ENCODE measurements at regions not wholly inside any gene's neighbourhood (a gene's known extent, or its start where the extent isn't known, plus 50 kb on each side); places are given as distances from the start of the nearest gene placed in this dataset.

- H3K27ac Mint-ChIP-seq, result no peak overlapping the region
- ATAC-seq (no peak), DNase-seq (ENCODE audit: low spot score) (no peak)
- no peaks in the 10 kb centered on the region for H3K9me3 Mint-ChIP-seq
- H3K4me1 Mint-ChIP-seq (ENCODE audit: low read depth in 2 of 2), result peaks cover 23 to 27% of the 10 kb centered on the region in 2 donors
- H3K27me3 Mint-ChIP-seq, result no peaks in the 10 kb centered on the region
- peaks cover 4% of the 10 kb centered on the region for H3K36me3 Mint-ChIP-seq
- no peak overlapping the region for H3K4me3 Mint-ChIP-seq
These were observed 116.5 kb downstream of the SNX18 start for GRCh38 chr5:54634089-54634488.

- Mint-ChIP-seq H3K9me3 (no peaks in the 10 kb centered on the region), H3K27me3 (peaks cover 0 to 2% of the 10 kb centered on the region in 2 donors), H3K4me1 (ENCODE audit: low read depth in 2 of 2) (peaks cover 15 to 18% of the 10 kb centered on the region in 2 donors), H3K4me3 (no peak overlapping the region), H3K27ac (no peak overlapping the region), H3K36me3 (peaks cover 4% of the 10 kb centered on the region)
- ATAC-seq (no peak), DNase-seq (ENCODE audit: low spot score) (no peak)
These were observed 114.7 kb downstream of the SNX18 start for GRCh38 chr5:54632131-54632701.

GRCh38 chr5:54630738-54631359, 113.3 kb downstream of the SNX18 start:
- DNase-seq (ENCODE audit: low spot score), result no peak
- peaks cover 0 to 2% of the 10 kb centered on the region in 2 donors for H3K27me3 Mint-ChIP-seq
- no peaks in the 10 kb centered on the region for H3K9me3 Mint-ChIP-seq
- ATAC-seq, result no peak
- H3K4me1 Mint-ChIP-seq (ENCODE audit: low read depth in 2 of 2), result peaks cover 5 to 6% of the 10 kb centered on the region in 2 donors
- peaks cover 4% of the 10 kb centered on the region for H3K36me3 Mint-ChIP-seq
- H3K4me3 Mint-ChIP-seq, result no peak overlapping the region
- no peak overlapping the region for H3K27ac Mint-ChIP-seq

GRCh38 chr5:54629115-54629514, 111.6 kb downstream of the SNX18 start:
- peaks cover 0 to 2% of the 10 kb centered on the region in 2 donors for H3K27me3 Mint-ChIP-seq
- H3K4me1 Mint-ChIP-seq (ENCODE audit: low read depth in 2 of 2), result peaks cover 4 to 5% of the 10 kb centered on the region in 2 donors

GRCh38 chr5:54628050-54628449, 110.5 kb downstream of the SNX18 start:
- Mint-ChIP-seq H3K9me3 (no peaks in the 10 kb centered on the region), H3K4me3 (no peak overlapping the region), H3K27ac (peak overlapping the region in 1 of 2 donors; percentile 66), H3K36me3 (peaks cover 4% of the 10 kb centered on the region), H3K27me3 (peaks cover 0 to 2% of the 10 kb centered on the region in 2 donors), H3K4me1 (ENCODE audit: low read depth in 2 of 2) (peaks cover 4 to 5% of the 10 kb centered on the region in 2 donors)
- DNase-seq (ENCODE audit: low spot score) (no peak), ATAC-seq (no peak)

More at GRCh38 chr5:54629115-54629514, 111.6 kb downstream of the SNX18 start:
- ATAC-seq (no peak), DNase-seq (ENCODE audit: low spot score) (no peak)
- H3K27ac Mint-ChIP-seq, result no peak overlapping the region
- no peaks in the 10 kb centered on the region for H3K9me3 Mint-ChIP-seq
- peaks cover 4% of the 10 kb centered on the region for H3K36me3 Mint-ChIP-seq
- H3K4me3 Mint-ChIP-seq, result no peak overlapping the region

GRCh38 chr5:54626407-54626806, 108.8 kb downstream of the SNX18 start:
- ATAC-seq (no peak), DNase-seq (ENCODE audit: low spot score) (no peak)
- Mint-ChIP-seq H3K4me1 (ENCODE audit: low read depth in 2 of 2) (peaks cover 4 to 5% of the 10 kb centered on the region in 2 donors), H3K9me3 (no peaks in the 10 kb centered on the region), H3K27me3 (peaks cover 0 to 2% of the 10 kb centered on the region in 2 donors), H3K27ac (peak overlapping the region in 1 of 2 donors; percentile 35), H3K4me3 (no peak overlapping the region), H3K36me3 (peaks cover 4% of the 10 kb centered on the region)

- Mint-ChIP-seq H3K36me3 (peaks cover 4% of the 10 kb centered on the region), H3K27me3 (peaks cover 0 to 2% of the 10 kb centered on the region in 2 donors), H3K4me1 (ENCODE audit: low read depth in 2 of 2) (peaks cover 14 to 16% of the 10 kb centered on the region in 2 donors), H3K4me3 (no peak overlapping the region), H3K27ac (no peak overlapping the region), H3K9me3 (no peaks in the 10 kb centered on the region)
- ATAC-seq (no peak), DNase-seq (ENCODE audit: low spot score) (no peak)
These were observed 107.4 kb downstream of the SNX18 start for GRCh38 chr5:54624805-54625568.

- H3K36me3 Mint-ChIP-seq, result peaks cover 7% of the 10 kb centered on the region
- H3K4me1 Mint-ChIP-seq (ENCODE audit: low read depth in 2 of 2), result peaks cover 26 to 30% of the 10 kb centered on the region in 2 donors
- no peak overlapping the region for H3K4me3 Mint-ChIP-seq
- H3K27me3 Mint-ChIP-seq, result no peaks in the 10 kb centered on the region
- H3K9me3 Mint-ChIP-seq, result no peaks in the 10 kb centered on the region
- ATAC-seq (no peak), DNase-seq (ENCODE audit: low spot score) (no peak)
- H3K27ac Mint-ChIP-seq, result no peak overlapping the region
These were observed 104.2 kb downstream of the SNX18 start for GRCh38 chr5:54621709-54622108.

GRCh38 chr5:54621048-54621447, 103.5 kb downstream of the SNX18 start:
- no peak for DNase-seq (ENCODE audit: low spot score)
- peak overlapping the region; percentile 28 for H3K4me3 Mint-ChIP-seq
- peak overlapping the region; percentile 59 to 80 for H3K27ac Mint-ChIP-seq
- H3K27me3 Mint-ChIP-seq, result no peaks in the 10 kb centered on the region
- peaks cover 7% of the 10 kb centered on the region for H3K36me3 Mint-ChIP-seq
- H3K4me1 Mint-ChIP-seq (ENCODE audit: low read depth in 2 of 2), result peaks cover 26 to 31% of the 10 kb centered on the region in 2 donors
- H3K9me3 Mint-ChIP-seq, result no peaks in the 10 kb centered on the region
- no peak for ATAC-seq

GRCh38 chr5:54620141-54620933, 102.8 kb downstream of the SNX18 start:
- peak overlapping the region; percentile 28 for H3K4me3 Mint-ChIP-seq
- peak; percentile 78 to 91 for ATAC-seq

GRCh38 chr5:54619731-54620130, 102.2 kb downstream of the SNX18 start:
- peak overlapping the region; percentile 28 for H3K4me3 Mint-ChIP-seq
- no peaks in the 10 kb centered on the region for H3K27me3 Mint-ChIP-seq
- H3K9me3 Mint-ChIP-seq, result no peaks in the 10 kb centered on the region
- H3K27ac Mint-ChIP-seq, result peak overlapping the region; percentile 59 to 80
- no peak for DNase-seq (ENCODE audit: low spot score)
- ATAC-seq, result no peak
- peaks cover 26 to 31% of the 10 kb centered on the region in 2 donors for H3K4me1 Mint-ChIP-seq (ENCODE audit: low read depth in 2 of 2)
- H3K36me3 Mint-ChIP-seq, result peaks cover 7% of the 10 kb centered on the region

More at GRCh38 chr5:54620141-54620933, 102.8 kb downstream of the SNX18 start:
- Mint-ChIP-seq H3K36me3 (peaks cover 7% of the 10 kb centered on the region), H3K27me3 (no peaks in the 10 kb centered on the region), H3K27ac (peak overlapping the region; percentile 59 to 80), H3K9me3 (no peaks in the 10 kb centered on the region), H3K4me1 (ENCODE audit: low read depth in 2 of 2) (peaks cover 26 to 31% of the 10 kb centered on the region in 2 donors)
- DNase-seq (ENCODE audit: low spot score), result no peak

GRCh38 chr5:54616518-54617220, 99.1 kb downstream of the SNX18 start:
- H3K9me3 Mint-ChIP-seq, result no peaks in the 10 kb centered on the region
- ATAC-seq (no peak), DNase-seq (ENCODE audit: low spot score) (no peak)
- peaks cover 28 to 34% of the 10 kb centered on the region in 2 donors for H3K4me1 Mint-ChIP-seq (ENCODE audit: low read depth in 2 of 2)
- H3K4me3 Mint-ChIP-seq, result no peak overlapping the region
- peak overlapping the region in 1 of 2 donors; percentile 37 for H3K27ac Mint-ChIP-seq
- H3K27me3 Mint-ChIP-seq, result no peaks in the 10 kb centered on the region
- H3K36me3 Mint-ChIP-seq, result peaks cover 7% of the 10 kb centered on the region

GRCh38 chr5:54616031-54616430, 98.5 kb downstream of the SNX18 start:
- Mint-ChIP-seq H3K36me3 (peaks cover 7% of the 10 kb centered on the region), H3K9me3 (no peaks in the 10 kb centered on the region), H3K27me3 (no peaks in the 10 kb centered on the region), H3K4me3 (no peak overlapping the region), H3K4me1 (ENCODE audit: low read depth in 2 of 2) (peaks cover 34 to 40% of the 10 kb centered on the region in 2 donors), H3K27ac (no peak overlapping the region)
- ATAC-seq, result no peak
- no peak for DNase-seq (ENCODE audit: low spot score)

All from natural killer cell treated with Interleukin-12 subunit alpha and Interleukin-12 subunit beta and Interleukin-15 and Interleukin-18, amount 100 ng/mL, for 72 hours (primary cell).